H1 (cell line): ENCODE measurements at regions not wholly inside any gene's neighbourhood (a gene's known extent, or its start where the extent isn't known, plus 50 kb on each side); places are given as distances from the start of the nearest gene placed in this dataset.

Experiments used
- CTBP2 ChIP-seq: IDR thresholded peaks from 2 replicates; pipeline ENCODE4 v1.7.0; 2011; ENCODE audit warnings: borderline replicate concordance, mild to moderate bottlenecking, moderate library complexity, mixed read lengths, low read length; ENCODE audit not compliant: insufficient read depth, insufficient read length
- FOSL1 ChIP-seq: IDR thresholded peaks from 2 replicates; pipeline ENCODE4 v1.6.1; 2011; ENCODE audit warnings: mild to moderate bottlenecking, low read depth, low read length, moderate library complexity; ENCODE audit not compliant: insufficient read depth
- NANOG ChIP-seq: IDR thresholded peaks from 2 replicates; pipeline ENCODE4 v1.6.1; 2011; ENCODE audit warnings: low read length, low read depth, mild to moderate bottlenecking, inconsistent platforms; ENCODE audit not compliant: insufficient read depth, poor library complexity, severe bottlenecking

DNA sequence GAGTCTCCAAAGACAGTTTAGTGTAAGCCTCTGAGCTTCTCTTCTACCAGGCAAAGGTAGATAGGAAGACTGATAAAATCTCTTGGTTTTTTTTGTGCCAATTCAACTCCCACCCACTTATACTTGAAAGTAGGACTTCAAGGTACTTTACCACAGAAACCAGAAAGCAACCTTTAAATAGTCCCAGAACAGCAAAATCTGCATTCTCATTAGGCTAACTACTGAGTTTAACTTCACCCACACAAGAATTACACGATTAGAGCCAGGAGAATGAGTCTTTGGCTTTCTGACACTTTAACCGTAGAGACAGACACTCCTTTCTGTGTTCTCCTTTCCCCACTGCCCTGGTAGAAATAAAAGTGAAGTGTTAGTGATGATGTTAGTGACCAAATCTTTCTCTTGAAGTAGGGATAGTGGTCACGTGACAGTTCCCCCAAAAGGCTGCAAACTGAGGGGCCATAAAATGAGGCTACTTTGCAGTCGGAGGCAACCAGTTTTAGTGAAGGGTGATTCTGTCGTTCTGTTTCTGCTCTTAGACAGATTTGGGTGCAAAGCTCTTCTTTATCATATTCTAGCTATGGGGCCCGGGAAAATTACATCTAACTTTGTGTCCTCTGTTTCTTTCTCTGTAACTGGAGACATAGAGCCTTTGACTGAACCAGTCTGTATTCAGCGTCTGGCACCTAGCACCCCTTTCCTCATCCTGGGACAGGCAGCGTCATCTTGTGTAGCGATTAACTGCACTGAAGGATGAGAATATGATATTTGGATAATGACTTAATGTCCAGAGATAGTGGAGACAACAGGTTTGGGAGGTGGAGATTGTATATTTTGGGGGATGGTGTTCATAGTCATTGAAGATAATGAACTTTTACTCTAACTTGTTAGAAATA, 206.4 kb upstream of the CITED2 start (continued):
- TF ChIP-seq CTBP2 (no peak), FOSL1 (no peak), NANOG (no peak)
